Neural cell (in vitro differentiated cells): ENCODE measurements at regions not wholly inside any gene's neighbourhood (a gene's known extent, or its start where the extent isn't known, plus 50 kb on each side); places are given as distances from the start of the nearest gene placed in this dataset.

Experiments
- H2AFZ ChIP-seq: fragments of 200-600, 300-800 bp; sonication (generic), shearing (Covaris generic); 2 replicates; pipeline ENCODE4 v1.6.0; 2014; ENCODE audit warnings: low read depth, mild to moderate bottlenecking, antibody characterized with exemption, low read length, moderate library complexity
- H3F3A ChIP-seq: fragments of 200-600 bp; shearing (Covaris generic); 2 replicates; pipeline ENCODE4 v1.6.1; 2016; ENCODE audit warnings: mild to moderate bottlenecking, moderate library complexity, mixed read lengths, antibody characterized with exemption, low read length; ENCODE audit not compliant: insufficient read depth, poor library complexity, severe bottlenecking
- H3K27ac ChIP-seq: fragments of 200-600, 300-800 bp; sonication (generic), shearing (Covaris generic); 2 replicates; pipeline ENCODE4 v1.5.1; 2014; ENCODE audit warnings: mild to moderate bottlenecking, low read length, moderate library complexity
- H3K27me3 ChIP-seq: fragments of 300-800, 200-600 bp; sonication (generic), shearing (Covaris generic); 2 replicates; pipeline ENCODE4 v1.6.0; 2014; ENCODE audit warnings: mild to moderate bottlenecking, low read depth, low read length, moderate library complexity; ENCODE audit not compliant: insufficient read depth
- H3K36me3 ChIP-seq: fragments of 300-800, 200-600 bp; sonication (generic), shearing (Covaris generic); 2 replicates; pipeline ENCODE4 v1.5.1; 2014; ENCODE audit warnings: mild to moderate bottlenecking, antibody characterized with exemption, low read length, moderate library complexity; ENCODE audit not compliant: insufficient read depth
- H3K4me2 ChIP-seq: fragments of 300-800, 200-600 bp; sonication (generic), shearing (Covaris generic); 2 replicates; pipeline ENCODE4 v1.6.0; 2014; ENCODE audit warnings: mild to moderate bottlenecking, low read length
- H3K4me3 ChIP-seq: fragments of 300-800, 200-600 bp; sonication (generic), shearing (Covaris generic); 2 replicates; pipeline ENCODE4 v1.5.1; 2014; ENCODE audit warnings: mild to moderate bottlenecking, low read length, moderate library complexity
- H3K79me2 ChIP-seq: fragments of 200-600 bp; shearing (Covaris generic); replicated peaks from 2 replicates; pipeline ENCODE4 v1.6.0; 2014; ENCODE audit warnings: mild to moderate bottlenecking, low read length, moderate library complexity; ENCODE audit not compliant: insufficient read depth
- H3K9ac ChIP-seq: fragments of 300-800, 200-600 bp; sonication (generic), shearing (Covaris generic); 2 replicates; pipeline ENCODE4 v1.6.1; 2016; ENCODE audit warnings: mild to moderate bottlenecking, low read length, mixed read lengths
- H3K9me2 ChIP-seq: fragments of 200-600 bp; shearing (Covaris generic); 2 replicates; pipeline ENCODE4 v1.6.1; 2016; ENCODE audit warnings: mild to moderate bottlenecking, low read length, mixed read lengths; ENCODE audit not compliant: insufficient read depth
- H3K9me3 ChIP-seq: fragments of 200-600, 300-800 bp; sonication (generic), shearing (Covaris generic); 2 replicates; pipeline ENCODE4 v1.6.1; 2016; ENCODE audit warnings: mild to moderate bottlenecking, mixed run types, low read length, moderate library complexity, mixed read lengths
- H4K20me1 ChIP-seq: fragments of 200-600 bp; shearing (Covaris generic); 2 replicates; pipeline ENCODE4 v1.6.1; 2016; ENCODE audit warnings: mild to moderate bottlenecking, mixed run types; ENCODE audit not compliant: insufficient read depth
- CTCF ChIP-seq: fragments of 450-650 bp; IDR thresholded peaks from 2 replicates; pipeline ENCODE4 v1.5.1; 2014; ENCODE audit warnings: antibody characterized with exemption, mild to moderate bottlenecking, moderate library complexity; ENCODE audit not compliant: poor library complexity, severe bottlenecking
- EP300 ChIP-seq: fragments of 450-650 bp; conservative IDR thresholded peaks from 2 replicates; pipeline ENCODE4 v1.6.1; 2014; ENCODE audit warnings: antibody characterized with exemption, mild to moderate bottlenecking, moderate library complexity; ENCODE audit not compliant: poor library complexity, severe bottlenecking
- EZH2 ChIP-seq: fragments of 200-600, 300-800 bp; shearing (Covaris generic), sonication (generic); IDR thresholded peaks from 2 replicates; pipeline ENCODE4 v1.6.1; 2014; ENCODE audit warnings: antibody characterized with exemption, low read length, borderline replicate concordance, mild to moderate bottlenecking; ENCODE audit not compliant: insufficient read depth, poor library complexity, severe bottlenecking
- MXI1 ChIP-seq: fragments of 450-650 bp; conservative IDR thresholded peaks from 2 replicates; pipeline ENCODE4 v1.6.1; 2014; ENCODE audit warnings: antibody characterized with exemption, mild to moderate bottlenecking; ENCODE audit not compliant: poor library complexity, severe bottlenecking
- POLR2AphosphoS5 ChIP-seq: IDR thresholded peaks from 2 replicates; pipeline ENCODE4 v1.6.1; 2012
- RAD21 ChIP-seq: fragments of 450-650 bp; conservative IDR thresholded peaks from 2 replicates; pipeline ENCODE4 v1.6.1; 2014; ENCODE audit warnings: antibody characterized with exemption, mild to moderate bottlenecking, moderate library complexity
- SMC3 ChIP-seq: fragments of 450-650 bp; conservative IDR thresholded peaks from 2 replicates; pipeline ENCODE4 v1.6.1; 2014; ENCODE audit warnings: antibody characterized with exemption, mild to moderate bottlenecking, moderate library complexity; ENCODE audit not compliant: poor library complexity
- TAF1 ChIP-seq: IDR thresholded peaks from 2 replicates; pipeline ENCODE4 v1.6.1; 2012; ENCODE audit warnings: low read depth
- TF ChIP-seq, protein P1 (sequence below): IDR thresholded peaks from 2 replicates; pipeline ENCODE4 v1.6.1; 2012; ENCODE audit warnings: borderline replicate concordance

DNA sequence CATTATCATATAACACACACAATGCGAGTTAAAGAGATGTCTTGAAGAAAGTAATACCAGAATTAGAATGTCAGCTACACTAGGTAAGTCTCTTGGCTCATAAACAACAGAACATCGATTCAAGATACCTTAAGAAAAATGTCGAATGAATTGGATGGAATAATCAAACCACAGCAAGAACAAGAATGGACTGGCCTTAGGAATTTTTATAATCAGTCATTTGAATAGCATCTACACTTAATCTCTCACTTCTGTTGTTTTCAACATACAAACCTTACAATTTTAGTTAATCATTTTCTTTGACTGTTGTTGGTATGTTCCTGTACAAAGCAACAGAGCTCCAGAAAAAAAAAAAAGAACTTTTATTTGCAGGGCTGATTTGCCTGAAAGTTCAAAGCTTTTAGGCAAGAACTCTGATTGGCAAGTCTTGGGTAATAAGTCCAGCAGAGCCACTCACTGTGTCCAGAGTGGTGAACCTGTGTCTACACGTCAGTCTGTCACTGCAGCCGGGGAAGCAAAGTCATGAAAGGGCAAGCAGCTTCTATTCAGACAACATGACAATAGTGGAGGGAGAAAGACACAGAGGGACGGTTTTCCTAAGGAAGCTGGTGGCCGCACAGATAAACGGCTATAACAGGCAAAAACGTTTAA lies 1026.1 kb upstream of the MIR17HG start:
- no peaks in the 10 kb centered on the region for H3K36me3 ChIP-seq
- H3K9me2 ChIP-seq: no peaks in the 10 kb centered on the region
- H3K9ac ChIP-seq: no peak overlapping the region
- no peaks in the 10 kb centered on the region for H4K20me1 ChIP-seq
- TF ChIP-seq CTCF: no peak
- no peak for TF ChIP-seq EP300
- no peak for TF ChIP-seq TAF1
- TF ChIP-seq EZH2: no peak
- TF ChIP-seq MXI1: no peak
- TF ChIP-seq SMC3: no peak
- no peak overlapping the region for H3K27ac ChIP-seq
- H3K9me3 ChIP-seq: no peaks in the 10 kb centered on the region
- H3K4me3 ChIP-seq: no peak overlapping the region
- no peaks in the 10 kb centered on the region for H3K27me3 ChIP-seq
- no peak overlapping the region for H2AFZ ChIP-seq
- H3K4me2 ChIP-seq: no peak overlapping the region
- no peaks in the 10 kb centered on the region for H3K79me2 ChIP-seq
- H3F3A ChIP-seq: no peaks in the 10 kb centered on the region

- Histone ChIP-seq H3K4me3 (no peak overlapping the region), H3K4me2 (no peak overlapping the region), H4K20me1 (no peaks in the 10 kb centered on the region), H2AFZ (no peak overlapping the region), H3K9ac (no peak overlapping the region), H3K9me3 (no peaks in the 10 kb centered on the region), H3K79me2 (no peaks in the 10 kb centered on the region), H3K36me3 (no peaks in the 10 kb centered on the region), H3K27ac (no peak overlapping the region), H3F3A (no peaks in the 10 kb centered on the region), H3K27me3 (no peaks in the 10 kb centered on the region), H3K9me2 (no peaks in the 10 kb centered on the region)
- TF ChIP-seq CTCF: no peak
- no peak for TF ChIP-seq EP300
- no peak for TF ChIP-seq RAD21
- no peak for TF ChIP-seq MXI1
- TF ChIP-seq POLR2AphosphoS5: no peak
- no peak for TF ChIP-seq EZH2
- no peak for TF ChIP-seq SMC3
- TF ChIP-seq, protein P1, sequence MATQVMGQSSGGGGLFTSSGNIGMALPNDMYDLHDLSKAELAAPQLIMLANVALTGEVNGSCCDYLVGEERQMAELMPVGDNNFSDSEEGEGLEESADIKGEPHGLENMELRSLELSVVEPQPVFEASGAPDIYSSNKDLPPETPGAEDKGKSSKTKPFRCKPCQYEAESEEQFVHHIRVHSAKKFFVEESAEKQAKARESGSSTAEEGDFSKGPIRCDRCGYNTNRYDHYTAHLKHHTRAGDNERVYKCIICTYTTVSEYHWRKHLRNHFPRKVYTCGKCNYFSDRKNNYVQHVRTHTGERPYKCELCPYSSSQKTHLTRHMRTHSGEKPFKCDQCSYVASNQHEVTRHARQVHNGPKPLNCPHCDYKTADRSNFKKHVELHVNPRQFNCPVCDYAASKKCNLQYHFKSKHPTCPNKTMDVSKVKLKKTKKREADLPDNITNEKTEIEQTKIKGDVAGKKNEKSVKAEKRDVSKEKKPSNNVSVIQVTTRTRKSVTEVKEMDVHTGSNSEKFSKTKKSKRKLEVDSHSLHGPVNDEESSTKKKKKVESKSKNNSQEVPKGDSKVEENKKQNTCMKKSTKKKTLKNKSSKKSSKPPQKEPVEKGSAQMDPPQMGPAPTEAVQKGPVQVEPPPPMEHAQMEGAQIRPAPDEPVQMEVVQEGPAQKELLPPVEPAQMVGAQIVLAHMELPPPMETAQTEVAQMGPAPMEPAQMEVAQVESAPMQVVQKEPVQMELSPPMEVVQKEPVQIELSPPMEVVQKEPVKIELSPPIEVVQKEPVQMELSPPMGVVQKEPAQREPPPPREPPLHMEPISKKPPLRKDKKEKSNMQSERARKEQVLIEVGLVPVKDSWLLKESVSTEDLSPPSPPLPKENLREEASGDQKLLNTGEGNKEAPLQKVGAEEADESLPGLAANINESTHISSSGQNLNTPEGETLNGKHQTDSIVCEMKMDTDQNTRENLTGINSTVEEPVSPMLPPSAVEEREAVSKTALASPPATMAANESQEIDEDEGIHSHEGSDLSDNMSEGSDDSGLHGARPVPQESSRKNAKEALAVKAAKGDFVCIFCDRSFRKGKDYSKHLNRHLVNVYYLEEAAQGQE: no peak
- TF ChIP-seq TAF1: no peak
Measured at GRCh38 chr13:90329641-90330040, 1017.8 kb upstream of the MIR17HG start.
